ENCODE measurements at regions not wholly inside any gene's neighbourhood (a gene's known extent, or its start where the extent isn't known, plus 50 kb on each side); places are given as distances from the start of the nearest gene placed in this dataset.

GRCh38 chr4:54581807-54582206 lies 76.0 kb upstream of the KIT start:
- Histone ChIP-seq H3K36me3 (ENCODE audit: control insufficient read depth in 2 of 2, insufficient read depth in 2 of 2, low read length in 1 of 2) (no peaks in the 10 kb centered on the region), H3K27me3 (replicated peaks in 1 of 2; ENCODE audit: control insufficient read depth in 2 of 2, insufficient read depth in 2 of 2, low read length in 1 of 2) (no peaks in the 10 kb centered on the region; a peak in 1 of 4 replicates), H3K79me2 (ENCODE audit: control insufficient read depth, insufficient read depth, low read length) (no peaks in the 10 kb centered on the region), H4K20me1 (ENCODE audit: control insufficient read depth, insufficient read depth) (no peaks in the 10 kb centered on the region), H2AFZ (ENCODE audit: control insufficient read depth, low read depth, low read length) (no peak overlapping the region), H3K4me1 (ENCODE audit: control insufficient read depth, insufficient read depth, low read length) (no peaks in the 10 kb centered on the region), H3K4me2 (ENCODE audit: control insufficient read depth, insufficient read depth) (no peak overlapping the region), H3K27ac (ENCODE audit: control insufficient read depth, insufficient read depth) (no peak overlapping the region), H3K9me3 (replicated peaks; ENCODE audit: control insufficient read depth, insufficient read depth, low read length) (no peaks in the 10 kb centered on the region), H3K9ac (ENCODE audit: control insufficient read depth, insufficient read depth, low read length) (no peak overlapping the region), H3K4me3 (no peak overlapping the region)
- in situ Hi-C loops (cut with MboI), result loop anchor here (10.0 kb wide), 1 partner anchor 63 kb away; no protein-coding TSS in a partner anchor
- intact Hi-C loops (cut with micrococcal nuclease; ENCODE audit: unreplicated experiment), result no loop called here
- BruUV-seq (replicated peaks), result no TSS peak
- DNase-seq (ENCODE audit: low read depth, low spot score) (no peak), ATAC-seq (no peak), FAIRE-seq (no peak)
- ChIA-PET RAD21 (ENCODE audit: unreplicated experiment) (no interaction called here), CTCF (no interaction called here), POLR2A (no interaction called here), SMC1A (ENCODE audit: uncharacterized antibody, unreplicated experiment) (no interaction called here)
- 17% methylated on average over 2 of the region's 2 CpGs for WGBS (ENCODE audit: insufficient coverage, insufficient replicate concordance, low lambda C conversion rate, missing lambda C conversion rate)
- TF ChIP-seq, protein P1, sequence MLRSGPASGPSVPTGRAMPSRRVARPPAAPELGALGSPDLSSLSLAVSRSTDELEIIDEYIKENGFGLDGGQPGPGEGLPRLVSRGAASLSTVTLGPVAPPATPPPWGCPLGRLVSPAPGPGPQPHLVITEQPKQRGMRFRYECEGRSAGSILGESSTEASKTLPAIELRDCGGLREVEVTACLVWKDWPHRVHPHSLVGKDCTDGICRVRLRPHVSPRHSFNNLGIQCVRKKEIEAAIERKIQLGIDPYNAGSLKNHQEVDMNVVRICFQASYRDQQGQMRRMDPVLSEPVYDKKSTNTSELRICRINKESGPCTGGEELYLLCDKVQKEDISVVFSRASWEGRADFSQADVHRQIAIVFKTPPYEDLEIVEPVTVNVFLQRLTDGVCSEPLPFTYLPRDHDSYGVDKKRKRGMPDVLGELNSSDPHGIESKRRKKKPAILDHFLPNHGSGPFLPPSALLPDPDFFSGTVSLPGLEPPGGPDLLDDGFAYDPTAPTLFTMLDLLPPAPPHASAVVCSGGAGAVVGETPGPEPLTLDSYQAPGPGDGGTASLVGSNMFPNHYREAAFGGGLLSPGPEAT (IDR thresholded peaks at IDR 0.05; ENCODE audit: low read depth), result no peak
- TF ChIP-seq SPI1 (IDR thresholded peaks at IDR 0.05; ENCODE audit: borderline replicate concordance, insufficient read depth, low read depth, low read length) (no peak), STAT3 (IDR thresholded peaks at IDR 0.05; ENCODE audit: low read depth, low read length) (no peak), MEF2B (IDR thresholded peaks at IDR 0.05; ENCODE audit: partially characterized antibody, poor library complexity, severe bottlenecking) (no peak), ZNF207 (IDR thresholded peaks at IDR 0.05; ENCODE audit: borderline replicate concordance) (no peak), SIX5 (IDR thresholded peaks at IDR 0.05; ENCODE audit: low read depth, low read length, severe bottlenecking) (no peak), SREBF2 (IDR thresholded peaks at IDR 0.05; ENCODE audit: low read length) (no peak), RUNX3 (IDR thresholded peaks at IDR 0.05; ENCODE audit: low read length) (no peak), JUND (IDR thresholded peaks at IDR 0.05; ENCODE audit: low read depth, low read length) (no peak)

All from GM12878 (cell line).